Hepatocyte (in vitro differentiated cells): ENCODE measurements at regions not wholly inside any gene's neighbourhood (a gene's known extent, or its start where the extent isn't known, plus 50 kb on each side); places are given as distances from the start of the nearest gene placed in this dataset.

Source experiments
- EZH2 ChIP-seq: fragments of 200-600 bp; sonication (generic); IDR thresholded peaks from 2 replicates; pipeline ENCODE4 v1.6.1; 2016; ENCODE audit warnings: antibody characterized with exemption, mild to moderate bottlenecking, borderline replicate concordance
- EZH2phosphoT487 ChIP-seq: fragments of 200-600 bp; sonication (generic); IDR thresholded peaks from one replicate; pipeline ENCODE4 v1.6.1; 2018; ENCODE audit warnings: antibody characterized with exemption, mild to moderate bottlenecking, low read depth, moderate library complexity; ENCODE audit not compliant: unreplicated experiment, severe bottlenecking
- TF ChIP-seq, protein P1 (sequence below): fragments of 200-600 bp; sonication (generic); IDR thresholded peaks from 2 replicates; pipeline ENCODE4 v1.5.1; 2016; ENCODE audit warnings: antibody characterized with exemption, mild to moderate bottlenecking; ENCODE audit not compliant: poor library complexity

DNA sequence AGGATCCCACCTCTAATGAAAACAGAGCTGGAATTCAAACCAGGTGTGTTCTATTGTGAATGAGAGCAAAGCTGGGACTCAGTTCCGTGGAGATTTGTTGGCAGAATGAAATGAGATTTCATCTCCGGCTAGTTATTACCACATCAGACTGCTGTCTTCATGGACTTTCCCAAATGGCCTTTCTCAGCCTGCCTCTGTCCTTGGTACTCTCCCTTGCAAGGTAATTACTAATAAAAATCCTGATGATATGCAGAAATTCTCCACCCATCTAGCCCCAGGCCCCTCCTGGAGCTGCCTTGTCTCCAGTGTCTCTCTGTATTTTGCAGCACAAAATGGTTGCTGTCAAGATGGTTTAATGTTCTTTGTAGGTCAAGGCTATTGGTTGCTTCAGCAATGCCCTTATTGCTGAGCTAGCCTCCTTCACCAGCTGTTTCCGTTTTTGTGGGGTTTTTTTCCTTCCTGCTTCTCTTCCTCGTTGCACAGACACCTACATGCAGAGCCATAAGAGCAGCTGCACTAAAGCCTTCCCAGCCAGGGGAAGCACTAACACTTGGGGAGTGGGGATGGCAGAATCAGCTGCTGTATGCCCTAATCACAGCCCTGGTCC, 185.0 kb upstream of the GHITM start:
- TF ChIP-seq, protein P1, sequence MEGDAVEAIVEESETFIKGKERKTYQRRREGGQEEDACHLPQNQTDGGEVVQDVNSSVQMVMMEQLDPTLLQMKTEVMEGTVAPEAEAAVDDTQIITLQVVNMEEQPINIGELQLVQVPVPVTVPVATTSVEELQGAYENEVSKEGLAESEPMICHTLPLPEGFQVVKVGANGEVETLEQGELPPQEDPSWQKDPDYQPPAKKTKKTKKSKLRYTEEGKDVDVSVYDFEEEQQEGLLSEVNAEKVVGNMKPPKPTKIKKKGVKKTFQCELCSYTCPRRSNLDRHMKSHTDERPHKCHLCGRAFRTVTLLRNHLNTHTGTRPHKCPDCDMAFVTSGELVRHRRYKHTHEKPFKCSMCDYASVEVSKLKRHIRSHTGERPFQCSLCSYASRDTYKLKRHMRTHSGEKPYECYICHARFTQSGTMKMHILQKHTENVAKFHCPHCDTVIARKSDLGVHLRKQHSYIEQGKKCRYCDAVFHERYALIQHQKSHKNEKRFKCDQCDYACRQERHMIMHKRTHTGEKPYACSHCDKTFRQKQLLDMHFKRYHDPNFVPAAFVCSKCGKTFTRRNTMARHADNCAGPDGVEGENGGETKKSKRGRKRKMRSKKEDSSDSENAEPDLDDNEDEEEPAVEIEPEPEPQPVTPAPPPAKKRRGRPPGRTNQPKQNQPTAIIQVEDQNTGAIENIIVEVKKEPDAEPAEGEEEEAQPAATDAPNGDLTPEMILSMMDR: no peak
- TF ChIP-seq EZH2phosphoT487 (no peak), EZH2 (no peak)
